HEK293T (cell line): ENCODE measurements at regions not wholly inside any gene's neighbourhood (a gene's known extent, or its start where the extent isn't known, plus 50 kb on each side); places are given as distances from the start of the nearest gene placed in this dataset.

ENCODE experiments used
- BHLHE40 ChIP-seq: fragments of 450-650 bp; IDR thresholded peaks from 2 replicates; pipeline ENCODE4 v1.6.1; 2016; ENCODE audit warnings: mild to moderate bottlenecking, moderate library complexity, borderline replicate concordance
- ELF4 ChIP-seq: fragments of 450-650 bp; IDR thresholded peaks from 2 replicates; pipeline ENCODE4 v1.6.1; 2017; ENCODE audit warnings: antibody characterized with exemption
- FOXK2 ChIP-seq: fragments of 450-650 bp; IDR thresholded peaks from 2 replicates; pipeline ENCODE4 v1.6.1; 2016; ENCODE audit warnings: mild to moderate bottlenecking
- FOXM1 ChIP-seq: fragments of 450-650 bp; IDR thresholded peaks from 2 replicates; pipeline ENCODE4 v1.6.1; 2017; ENCODE audit warnings: mild to moderate bottlenecking, borderline replicate concordance
- HDGF ChIP-seq: fragments of 450-650 bp; IDR thresholded peaks from 2 replicates; pipeline ENCODE4 v1.6.1; 2017; ENCODE audit warnings: antibody characterized with exemption, borderline replicate concordance
- SP1 ChIP-seq: fragments of 450-650 bp; IDR thresholded peaks from 2 replicates; pipeline ENCODE4 v1.6.1; 2017

- TF ChIP-seq FOXM1: no peak
- TF ChIP-seq BHLHE40: no peak
- no peak for TF ChIP-seq HDGF
- TF ChIP-seq ELF4: no peak
- no peak for TF ChIP-seq FOXK2
- no peak for TF ChIP-seq SP1
Observed at GRCh38 chr6:22642254-22642653, 72.9 kb downstream of the HDGFL1 start.
